CD4-positive, alpha-beta T cell treated with Interleukin-12 subunit alpha and Interleukin-12 subunit beta, for 1 hour (primary cell): ENCODE measurements at regions not wholly inside any gene's neighbourhood (a gene's known extent, or its start where the extent isn't known, plus 50 kb on each side); places are given as distances from the start of the nearest gene placed in this dataset.

ENCODE experiments used
- DNase-seq: peaks from one replicate; pipeline ENCODE4 v3.0.0-alpha.2; 2020

GRCh38 chr22:23000657-23001347, 69.5 kb upstream of the GNAZ start:
- no peak for DNase-seq

GRCh38 chr22:23001463-23001862, 68.9 kb upstream of the GNAZ start:
- no peak for DNase-seq

- no peak for DNase-seq
Measured at GRCh38 chr22:23002612-23003180, 67.6 kb upstream of the GNAZ start.

- no peak for DNase-seq
Measured at GRCh38 chr22:23007823-23008222, 62.5 kb upstream of the GNAZ start.

GRCh38 chr22:23008896-23009295, 61.4 kb upstream of the GNAZ start:
- no peak for DNase-seq
